DOHH2 (cell line): ENCODE measurements at regions not wholly inside any gene's neighbourhood (a gene's known extent, or its start where the extent isn't known, plus 50 kb on each side); places are given as distances from the start of the nearest gene placed in this dataset.

Experiments
- H3F3A ChIP-seq: fragments of 200-600 bp; sonication (generic), shearing (Covaris generic); 2 replicates; pipeline ENCODE4 v1.6.0; 2016; ENCODE audit warnings: antibody characterized with exemption, mild to moderate bottlenecking; ENCODE audit not compliant: control insufficient read depth, insufficient read depth
- H3K27ac ChIP-seq: fragments of 200-600 bp; sonication (generic); 2 replicates; pipeline ENCODE4 v1.5.1; 2014; ENCODE audit warnings: low read depth, mild to moderate bottlenecking, low read length, moderate library complexity
- H3K27me3 ChIP-seq: fragments of 200-600 bp; sonication (generic); 2 replicates; pipeline ENCODE4 v1.6.1; 2014; ENCODE audit warnings: mild to moderate bottlenecking, low read length, mixed read lengths; ENCODE audit not compliant: control insufficient read depth
- H3K36me3 ChIP-seq: fragments of 200-600 bp; sonication (generic); 2 replicates; pipeline ENCODE4 v1.6.1; 2014; ENCODE audit warnings: mild to moderate bottlenecking, low read length, moderate library complexity, mixed read lengths; ENCODE audit not compliant: control insufficient read depth
- H3K4me1 ChIP-seq: fragments of 200-600 bp; sonication (generic); 2 replicates; pipeline ENCODE4 v1.6.1; 2014; ENCODE audit warnings: mild to moderate bottlenecking, low read length, mixed read lengths; ENCODE audit not compliant: control insufficient read depth
- H3K4me2 ChIP-seq: fragments of 200-600 bp; sonication (generic); 2 replicates; pipeline ENCODE4 v1.6.0; 2014; ENCODE audit warnings: mild to moderate bottlenecking, low read length, moderate library complexity
- H3K4me3 ChIP-seq: fragments of 200-600 bp; sonication (generic); 2 replicates; pipeline ENCODE4 v1.5.1; 2014; ENCODE audit warnings: mild to moderate bottlenecking, low read length, mixed read lengths
- H3K79me2 ChIP-seq: fragments of 200-600 bp; sonication (generic); 2 replicates; pipeline ENCODE4 v1.6.1; 2014; ENCODE audit warnings: mild to moderate bottlenecking, low read length, mixed read lengths; ENCODE audit not compliant: control insufficient read depth
- H3K9me2 ChIP-seq: fragments of 200-600 bp; sonication (generic); replicated peaks from 2 replicates; pipeline ENCODE4 v1.6.1; 2014; ENCODE audit warnings: mild to moderate bottlenecking, low read length, mixed read lengths; ENCODE audit not compliant: control insufficient read depth
- H3K9me3 ChIP-seq: fragments of 200-600 bp; sonication (generic); 2 replicates; pipeline ENCODE4 v1.6.1; 2014; ENCODE audit warnings: antibody characterized with exemption, low read length, mixed read lengths; ENCODE audit not compliant: control insufficient read depth, insufficient read depth
- H4K20me1 ChIP-seq: fragments of 200-600 bp; sonication (generic); 2 replicates; pipeline ENCODE4 v1.6.0; 2014; ENCODE audit warnings: low read depth, mild to moderate bottlenecking, antibody characterized with exemption, low read length, moderate library complexity; ENCODE audit not compliant: control insufficient read depth, insufficient read depth
- EZH2phosphoT487 ChIP-seq: fragments of 200-600 bp; sonication (generic); IDR thresholded peaks from 2 replicates; pipeline ENCODE4 v1.6.1; 2017; ENCODE audit warnings: borderline replicate concordance, mild to moderate bottlenecking, antibody characterized with exemption, low read length, moderate library complexity, mixed read lengths
- TF ChIP-seq, protein P1 (sequence below): fragments of 200-600 bp; sonication (generic); IDR thresholded peaks from one replicate; pipeline ENCODE4 v1.5.1; 2014; ENCODE audit warnings: antibody characterized with exemption, mild to moderate bottlenecking, low read depth, low read length; ENCODE audit not compliant: poor library complexity, severe bottlenecking

DNA sequence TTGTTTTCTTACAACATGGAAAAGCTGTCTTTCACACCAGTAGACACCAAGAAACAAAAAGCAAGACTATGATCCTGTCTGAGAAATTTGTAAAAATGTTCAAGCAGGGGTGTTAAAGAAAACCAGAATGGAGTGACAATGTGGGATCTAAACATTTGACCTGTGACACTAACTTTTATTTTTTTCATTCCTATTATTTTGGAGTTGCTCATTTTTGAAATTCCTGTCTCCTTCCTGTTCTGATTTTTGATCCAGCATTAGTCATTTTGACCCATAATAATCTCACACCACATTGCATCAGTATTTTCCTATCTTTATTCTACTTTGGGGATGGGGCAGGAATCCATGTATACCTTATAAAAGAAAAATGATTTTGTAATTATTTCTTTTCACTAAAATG is 164.2 kb downstream of the DLEU7 start:
- no peak for TF ChIP-seq EZH2phosphoT487
- TF ChIP-seq, protein P1, sequence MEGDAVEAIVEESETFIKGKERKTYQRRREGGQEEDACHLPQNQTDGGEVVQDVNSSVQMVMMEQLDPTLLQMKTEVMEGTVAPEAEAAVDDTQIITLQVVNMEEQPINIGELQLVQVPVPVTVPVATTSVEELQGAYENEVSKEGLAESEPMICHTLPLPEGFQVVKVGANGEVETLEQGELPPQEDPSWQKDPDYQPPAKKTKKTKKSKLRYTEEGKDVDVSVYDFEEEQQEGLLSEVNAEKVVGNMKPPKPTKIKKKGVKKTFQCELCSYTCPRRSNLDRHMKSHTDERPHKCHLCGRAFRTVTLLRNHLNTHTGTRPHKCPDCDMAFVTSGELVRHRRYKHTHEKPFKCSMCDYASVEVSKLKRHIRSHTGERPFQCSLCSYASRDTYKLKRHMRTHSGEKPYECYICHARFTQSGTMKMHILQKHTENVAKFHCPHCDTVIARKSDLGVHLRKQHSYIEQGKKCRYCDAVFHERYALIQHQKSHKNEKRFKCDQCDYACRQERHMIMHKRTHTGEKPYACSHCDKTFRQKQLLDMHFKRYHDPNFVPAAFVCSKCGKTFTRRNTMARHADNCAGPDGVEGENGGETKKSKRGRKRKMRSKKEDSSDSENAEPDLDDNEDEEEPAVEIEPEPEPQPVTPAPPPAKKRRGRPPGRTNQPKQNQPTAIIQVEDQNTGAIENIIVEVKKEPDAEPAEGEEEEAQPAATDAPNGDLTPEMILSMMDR: no peak
- H3K36me3 ChIP-seq: no peaks in the 10 kb centered on the region
- no peaks in the 10 kb centered on the region for H3K79me2 ChIP-seq
- H3K9me3 ChIP-seq: 0 out of 2 replicates have a peak, but pooled peaks cover 3% of the 10 kb centered on the region
- H3K4me1 ChIP-seq: peaks cover 14% of the 10 kb centered on the region
- no peaks in the 10 kb centered on the region for H4K20me1 ChIP-seq
- H3K27me3 ChIP-seq: no peaks in the 10 kb centered on the region
- no peaks in the 10 kb centered on the region for H3F3A ChIP-seq
- H3K4me3 ChIP-seq: no peak overlapping the region
- H3K4me2 ChIP-seq: no peak overlapping the region
- H3K27ac ChIP-seq: no peak overlapping the region
- no peaks in the 10 kb centered on the region for H3K9me2 ChIP-seq

- TF ChIP-seq EZH2phosphoT487: no peak
- TF ChIP-seq, protein P1: no peak
- Histone ChIP-seq H3K4me3 (no peak overlapping the region), H3K36me3 (no peaks in the 10 kb centered on the region), H3K4me2 (no peak overlapping the region), H3F3A (no peaks in the 10 kb centered on the region), H3K9me3 (0 out of 2 replicates have a peak, but pooled peaks cover 3% of the 10 kb centered on the region), H3K4me1 (no peaks in the 10 kb centered on the region), H3K79me2 (no peaks in the 10 kb centered on the region), H3K27me3 (no peaks in the 10 kb centered on the region), H4K20me1 (no peaks in the 10 kb centered on the region), H3K9me2 (no peaks in the 10 kb centered on the region), H3K27ac (no peak overlapping the region)
These were observed 161.5 kb downstream of the DLEU7 start for GRCh38 chr13:50682002-50682401.

- Histone ChIP-seq H3F3A (no peaks in the 10 kb centered on the region), H3K4me3 (no peak overlapping the region), H3K9me2 (no peaks in the 10 kb centered on the region), H3K27ac (no peak overlapping the region), H4K20me1 (no peaks in the 10 kb centered on the region), H3K4me1 (no peaks in the 10 kb centered on the region), H3K9me3 (0 out of 2 replicates have a peak, but pooled peaks cover 3% of the 10 kb centered on the region), H3K4me2 (no peak overlapping the region), H3K36me3 (no peaks in the 10 kb centered on the region), H3K79me2 (no peaks in the 10 kb centered on the region), H3K27me3 (no peaks in the 10 kb centered on the region)
- no peak for TF ChIP-seq EZH2phosphoT487
- TF ChIP-seq, protein P1: no peak
These were observed 160.5 kb downstream of the DLEU7 start for GRCh38 chr13:50682966-50683365.

DNA sequence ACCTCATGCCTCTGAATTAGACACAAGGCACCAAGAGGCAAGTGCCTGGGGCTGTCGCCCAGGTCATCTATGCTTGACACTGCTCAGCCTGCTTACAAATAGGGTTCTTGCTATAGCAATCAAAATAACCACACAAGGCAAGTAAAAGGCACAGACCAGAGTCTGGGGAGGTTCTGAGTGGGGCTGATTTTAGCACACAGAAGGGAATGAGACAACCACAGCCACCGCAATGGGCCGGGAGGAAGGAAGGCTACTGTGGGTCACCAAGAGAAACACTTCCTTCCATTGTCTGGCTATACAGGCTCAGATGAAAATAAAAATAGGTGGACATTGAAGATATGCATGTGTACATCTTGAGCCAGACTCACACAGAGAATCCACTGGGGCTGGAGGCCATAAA is 159.1 kb downstream of the DLEU7 start:
- no peaks in the 10 kb centered on the region for H3K79me2 ChIP-seq
- 0 out of 2 replicates have a peak, but pooled peaks cover 3% of the 10 kb centered on the region for H3K9me3 ChIP-seq
- no peak overlapping the region for H3K27ac ChIP-seq
- no peaks in the 10 kb centered on the region for H4K20me1 ChIP-seq
- H3K9me2 ChIP-seq: no peaks in the 10 kb centered on the region
- H3K4me3 ChIP-seq: no peak overlapping the region
- H3F3A ChIP-seq: no peaks in the 10 kb centered on the region
- H3K36me3 ChIP-seq: no peaks in the 10 kb centered on the region
- H3K4me2 ChIP-seq: no peak overlapping the region
- H3K27me3 ChIP-seq: no peaks in the 10 kb centered on the region
- H3K4me1 ChIP-seq: no peaks in the 10 kb centered on the region
- TF ChIP-seq, protein P1: no peak
- TF ChIP-seq EZH2phosphoT487: no peak
